ENCODE measurements at regions not wholly inside any gene's neighbourhood (a gene's known extent, or its start where the extent isn't known, plus 50 kb on each side); places are given as distances from the start of the nearest gene placed in this dataset.

DNA sequence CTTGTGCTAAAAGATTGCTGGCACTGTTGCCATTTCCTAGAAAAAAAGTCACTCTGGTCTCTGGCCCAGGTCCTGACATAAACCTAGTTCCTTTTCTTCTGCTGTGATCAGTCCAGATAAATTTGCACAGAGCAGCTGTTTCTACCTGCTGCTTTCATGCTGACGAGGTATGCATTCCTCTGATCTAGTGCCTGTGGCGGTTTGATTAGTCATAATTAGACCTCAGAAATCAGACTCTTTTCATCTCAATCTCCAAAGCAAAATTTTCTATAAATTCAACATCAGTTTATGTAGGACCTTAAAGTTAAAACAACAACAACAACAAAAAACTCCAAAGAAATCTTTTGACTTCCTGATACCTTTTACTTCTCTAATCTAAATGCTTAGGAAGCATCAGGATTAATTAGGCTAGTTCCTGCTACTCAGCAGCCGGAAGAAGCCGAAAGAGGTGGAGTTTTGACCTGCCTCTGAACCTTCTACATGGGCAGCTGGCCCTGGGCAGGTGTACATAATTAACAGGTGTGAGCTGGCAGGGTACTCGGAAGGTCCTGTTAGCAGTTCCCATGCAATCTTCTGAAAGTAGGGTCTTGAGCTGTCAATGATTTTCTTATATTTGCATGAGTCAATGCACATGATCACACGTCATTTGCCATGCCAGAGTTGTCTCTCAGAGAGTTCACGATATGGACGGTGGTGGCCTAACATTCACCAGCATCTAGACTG, 83.3 kb upstream of the CCDC112 start:
- TF ChIP-seq, protein P1, sequence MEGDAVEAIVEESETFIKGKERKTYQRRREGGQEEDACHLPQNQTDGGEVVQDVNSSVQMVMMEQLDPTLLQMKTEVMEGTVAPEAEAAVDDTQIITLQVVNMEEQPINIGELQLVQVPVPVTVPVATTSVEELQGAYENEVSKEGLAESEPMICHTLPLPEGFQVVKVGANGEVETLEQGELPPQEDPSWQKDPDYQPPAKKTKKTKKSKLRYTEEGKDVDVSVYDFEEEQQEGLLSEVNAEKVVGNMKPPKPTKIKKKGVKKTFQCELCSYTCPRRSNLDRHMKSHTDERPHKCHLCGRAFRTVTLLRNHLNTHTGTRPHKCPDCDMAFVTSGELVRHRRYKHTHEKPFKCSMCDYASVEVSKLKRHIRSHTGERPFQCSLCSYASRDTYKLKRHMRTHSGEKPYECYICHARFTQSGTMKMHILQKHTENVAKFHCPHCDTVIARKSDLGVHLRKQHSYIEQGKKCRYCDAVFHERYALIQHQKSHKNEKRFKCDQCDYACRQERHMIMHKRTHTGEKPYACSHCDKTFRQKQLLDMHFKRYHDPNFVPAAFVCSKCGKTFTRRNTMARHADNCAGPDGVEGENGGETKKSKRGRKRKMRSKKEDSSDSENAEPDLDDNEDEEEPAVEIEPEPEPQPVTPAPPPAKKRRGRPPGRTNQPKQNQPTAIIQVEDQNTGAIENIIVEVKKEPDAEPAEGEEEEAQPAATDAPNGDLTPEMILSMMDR (IDR thresholded peaks at IDR 0.05) = no peak
- no peak for TF ChIP-seq EP300 (IDR thresholded peaks at IDR 0.05)
- TF ChIP-seq POLR2AphosphoS5 (IDR thresholded peaks at IDR 0.05) = no peak
- TF ChIP-seq POLR2A (IDR thresholded peaks at IDR 0.05; ENCODE audit: low read depth) = no peak
